GM20000 (cell line): ENCODE measurements at regions not wholly inside any gene's neighbourhood (a gene's known extent, or its start where the extent isn't known, plus 50 kb on each side); places are given as distances from the start of the nearest gene placed in this dataset.

ENCODE experiments used
- DNase-seq: peaks from one replicate; pipeline ENCODE4 v3.0.0; 2012; ENCODE audit warnings: low spot score
- CTCF ChIP-seq: IDR thresholded peaks from 2 replicates; pipeline ENCODE4 v1.5.1; 2012; ENCODE audit warnings: mild to moderate bottlenecking, control low read depth; ENCODE audit errors: extremely low read depth, missing control alignments

- DNase-seq: no peak
- TF ChIP-seq CTCF: no peak
Measured at GRCh38 chr2:111660811-111661210, 223.2 kb downstream of the ANAPC1 start.

GRCh38 chr2:111661286-111661940, 222.6 kb downstream of the ANAPC1 start:
- TF ChIP-seq CTCF: no peak
- DNase-seq: no peak

GRCh38 chr2:111662039-111662770, 221.8 kb downstream of the ANAPC1 start:
- TF ChIP-seq CTCF: no peak

GRCh38 chr2:111662771-111663470, 221.1 kb downstream of the ANAPC1 start:
- DNase-seq: peak; percentile 61
- TF ChIP-seq CTCF: no peak

More at GRCh38 chr2:111662039-111662770, 221.8 kb downstream of the ANAPC1 start:
- DNase-seq: no peak

GRCh38 chr2:111663471-111664274, 220.3 kb downstream of the ANAPC1 start:
- TF ChIP-seq CTCF: no peak
- no peak for DNase-seq

- DNase-seq: no peak
- no peak for TF ChIP-seq CTCF
Measured at GRCh38 chr2:111664275-111664850, 219.6 kb downstream of the ANAPC1 start.
